Natural killer cell (primary cell): ENCODE measurements at regions not wholly inside any gene's neighbourhood (a gene's known extent, or its start where the extent isn't known, plus 50 kb on each side); places are given as distances from the start of the nearest gene placed in this dataset.

ENCODE experiments used
- ATAC-seq, 3 donors: fragments of 150-1000 bp in 2 of 3; fragments of 200-7000 bp in 1 of 3; cut with Tn5 transposase; 1 replicate in 1 of 3; 2 replicates in 2 of 3; pipeline ENCODE4 v1.10.0; 2021; ENCODE audit warnings: mild to moderate bottlenecking in 2 of 3, moderate library complexity in 2 of 3
- DNase-seq, 2 donors: peaks; one replicate each; pipeline versions ENCODE4 v3.0.0 to v3.0.0-alpha.2; 2013 to 2021; ENCODE audit warnings: mixed read lengths in 1 of 2
- H3K27ac ChIP-seq: one replicate; pipeline ENCODE4 v1.5.1; 2013; ENCODE audit warnings: mild to moderate bottlenecking, low read length
- H3K27me3 ChIP-seq: one replicate; pipeline ENCODE4 v1.6.1; 2013; ENCODE audit warnings: low read length; ENCODE audit not compliant: control insufficient read depth, insufficient read depth
- H3K36me3 ChIP-seq: one replicate; pipeline ENCODE4 v1.6.1; 2013; ENCODE audit warnings: low read length; ENCODE audit not compliant: control insufficient read depth, insufficient read depth
- H3K4me1 ChIP-seq: one replicate; pipeline ENCODE4 v1.6.1; 2013; ENCODE audit warnings: low read length; ENCODE audit not compliant: control insufficient read depth, insufficient read depth
- H3K4me3 ChIP-seq: one replicate; pipeline ENCODE4 v1.5.1; 2013; ENCODE audit warnings: low read length
- H3K9me3 ChIP-seq: one replicate; pipeline ENCODE4 v1.6.1; 2013; ENCODE audit warnings: low read length; ENCODE audit not compliant: control insufficient read depth, insufficient read depth
- H3K27ac Mint-ChIP-seq, 2 donors: one replicate each; pipeline ENCODE4 v1.8.0; 2022; ENCODE audit warnings: mild to moderate bottlenecking in 2 of 2, mixed read lengths in 2 of 2, moderate library complexity in 1 of 2
- H3K27me3 Mint-ChIP-seq, 2 donors: one replicate each; pipeline ENCODE4 v1.8.0; 2022; ENCODE audit warnings: low read depth in 2 of 2, mixed read lengths in 2 of 2
- H3K36me3 Mint-ChIP-seq: one replicate; pipeline ENCODE4 v1.8.0; 2022; ENCODE audit warnings: mixed read lengths
- H3K4me1 Mint-ChIP-seq, 2 donors: one replicate each; pipeline ENCODE4 v1.8.0; 2022; ENCODE audit warnings: mixed read lengths in 2 of 2
- H3K4me3 Mint-ChIP-seq: one replicate; pipeline ENCODE4 v1.8.0; 2022; ENCODE audit warnings: mild to moderate bottlenecking, moderate library complexity, mixed read lengths
- H3K9me3 Mint-ChIP-seq, 2 donors: one replicate each; pipeline ENCODE4 v1.8.0; 2022; ENCODE audit warnings: mixed read lengths in 2 of 2
- WGBS: methylation state at CpG from one replicate; pipeline ENCODE4 v1.1.7; 2013; ENCODE audit warnings: missing lambda C conversion rate; ENCODE audit not compliant: insufficient coverage; 5-methylcytosine and 5-hydroxymethylcytosine counted together
- intact Hi-C: fragments of 100-400 bp; cut with micrococcal nuclease; formaldehyde crosslinking; loops from one replicate; pipeline ENCODE4 v1.14.2; 2022
- TF ChIP-seq, protein P1 (sequence below): fragments of 200-600 bp; IDR thresholded peaks from one replicate; pipeline ENCODE4 v1.8.0; 2022; ENCODE audit warnings: antibody characterized with exemption

DNA sequence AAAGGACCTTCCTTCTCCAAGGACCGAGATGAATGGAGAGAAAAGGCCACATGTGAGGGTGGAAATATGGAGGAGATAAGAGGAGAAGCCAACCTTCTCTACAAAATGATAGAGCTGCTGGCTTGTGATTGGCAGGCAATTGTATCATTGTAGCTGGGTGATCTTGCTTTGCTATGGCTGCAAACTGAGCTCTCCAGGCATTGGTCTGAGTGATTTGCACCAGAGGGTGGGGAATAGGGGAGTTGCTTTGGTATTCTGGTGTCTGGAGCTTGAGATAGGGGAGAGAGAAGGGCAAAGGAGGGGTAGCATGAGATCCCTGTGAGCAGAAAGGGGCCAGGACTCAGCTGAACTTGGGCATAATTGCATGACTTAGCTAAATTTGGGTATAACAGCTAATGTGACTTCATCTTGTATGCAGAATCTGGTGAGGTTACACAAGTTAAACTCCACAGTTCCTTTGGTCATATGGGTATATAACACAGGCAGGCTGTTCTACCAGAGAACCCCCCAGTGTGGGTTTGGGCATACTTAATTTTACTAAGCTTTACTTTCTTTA, 72.0 kb downstream of the FOS start:
- WGBS, result 88% methylated on average over 1 of the region's 1 CpG
- Mint-ChIP-seq H3K9me3 (no peaks in the 10 kb centered on the region), H3K4me1 (no peaks in the 10 kb centered on the region), H3K36me3 (no peaks in the 10 kb centered on the region), H3K4me3 (no peak overlapping the region), H3K27me3 (no peaks in the 10 kb centered on the region), H3K27ac (no peak overlapping the region)
- Histone ChIP-seq H3K27me3 (no peaks in the 10 kb centered on the region), H3K4me1 (no peaks in the 10 kb centered on the region), H3K9me3 (no peaks in the 10 kb centered on the region), H3K4me3 (no peak overlapping the region), H3K36me3 (no peaks in the 10 kb centered on the region), H3K27ac (no peak overlapping the region)
- intact Hi-C loops, result no loop called here
- TF ChIP-seq, protein P1, sequence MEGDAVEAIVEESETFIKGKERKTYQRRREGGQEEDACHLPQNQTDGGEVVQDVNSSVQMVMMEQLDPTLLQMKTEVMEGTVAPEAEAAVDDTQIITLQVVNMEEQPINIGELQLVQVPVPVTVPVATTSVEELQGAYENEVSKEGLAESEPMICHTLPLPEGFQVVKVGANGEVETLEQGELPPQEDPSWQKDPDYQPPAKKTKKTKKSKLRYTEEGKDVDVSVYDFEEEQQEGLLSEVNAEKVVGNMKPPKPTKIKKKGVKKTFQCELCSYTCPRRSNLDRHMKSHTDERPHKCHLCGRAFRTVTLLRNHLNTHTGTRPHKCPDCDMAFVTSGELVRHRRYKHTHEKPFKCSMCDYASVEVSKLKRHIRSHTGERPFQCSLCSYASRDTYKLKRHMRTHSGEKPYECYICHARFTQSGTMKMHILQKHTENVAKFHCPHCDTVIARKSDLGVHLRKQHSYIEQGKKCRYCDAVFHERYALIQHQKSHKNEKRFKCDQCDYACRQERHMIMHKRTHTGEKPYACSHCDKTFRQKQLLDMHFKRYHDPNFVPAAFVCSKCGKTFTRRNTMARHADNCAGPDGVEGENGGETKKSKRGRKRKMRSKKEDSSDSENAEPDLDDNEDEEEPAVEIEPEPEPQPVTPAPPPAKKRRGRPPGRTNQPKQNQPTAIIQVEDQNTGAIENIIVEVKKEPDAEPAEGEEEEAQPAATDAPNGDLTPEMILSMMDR, result no peak
- DNase-seq (no peak), ATAC-seq (no peak)

DNA sequence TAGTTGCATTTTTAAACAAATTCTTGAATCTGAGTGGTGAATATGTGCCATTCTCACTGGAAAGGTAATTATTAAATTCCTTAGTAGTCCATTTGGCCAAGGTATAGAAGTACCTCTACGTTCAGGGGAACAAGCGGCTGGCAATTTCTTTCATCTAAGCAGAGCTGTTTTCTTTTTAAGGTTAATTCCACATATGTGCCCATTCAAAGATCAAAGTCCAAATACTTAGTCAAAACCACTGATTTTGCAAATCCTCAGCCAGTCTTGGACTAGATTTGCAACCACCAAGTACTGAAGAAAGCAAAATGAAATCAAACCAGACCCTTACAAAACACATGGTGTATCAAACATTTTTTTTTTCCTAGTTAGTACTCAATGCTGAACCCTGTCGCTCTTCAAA, 68.7 kb upstream of the JDP2 start:
- peaks cover 5 to 6% of the 10 kb centered on the region in 2 donors for H3K27me3 Mint-ChIP-seq
- H3K4me3 Mint-ChIP-seq, result no peak overlapping the region
- H3K27ac Mint-ChIP-seq, result no peak overlapping the region
- peaks cover 0 to 3% of the 10 kb centered on the region in 2 donors for H3K4me1 Mint-ChIP-seq
- Histone ChIP-seq H3K4me3 (no peak overlapping the region), H3K36me3 (no peaks in the 10 kb centered on the region), H3K27ac (no peak overlapping the region), H3K4me1 (no peaks in the 10 kb centered on the region), H3K9me3 (no peaks in the 10 kb centered on the region), H3K27me3 (no peaks in the 10 kb centered on the region)
- no peaks in the 10 kb centered on the region for H3K36me3 Mint-ChIP-seq
- intact Hi-C loops, result no loop called here
- 82% methylated on average over 2 of the region's 3 CpGs for WGBS
- no peaks in the 10 kb centered on the region for H3K9me3 Mint-ChIP-seq
- TF ChIP-seq, protein P1, result no peak
- DNase-seq (no peak), ATAC-seq (no peak)

DNA sequence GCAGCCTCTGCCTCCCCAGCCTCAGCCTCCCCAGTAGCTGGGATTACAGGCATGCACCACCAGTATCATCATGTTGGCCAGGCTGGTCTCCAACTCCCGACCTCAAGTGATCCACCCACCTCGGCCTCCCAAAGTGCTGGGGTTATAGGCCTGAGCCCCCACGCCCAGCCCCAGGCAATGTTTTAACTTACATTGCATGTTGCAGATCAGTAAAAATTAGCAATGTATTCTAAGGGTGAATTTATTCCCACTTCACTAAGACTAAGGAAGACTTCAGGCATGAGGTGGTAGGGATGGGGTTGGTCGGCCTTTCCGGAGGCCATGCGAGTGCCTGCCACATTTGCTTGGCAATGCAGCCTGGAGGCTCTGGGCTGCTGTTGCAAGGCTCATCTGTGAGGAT, 66.8 kb upstream of the JDP2 start:
- 83% methylated on average over 6 of the region's 6 CpGs for WGBS
- Mint-ChIP-seq H3K4me3 (no peak overlapping the region), H3K27ac (no peak overlapping the region), H3K4me1 (peaks cover 0 to 12% of the 10 kb centered on the region in 2 donors), H3K9me3 (no peaks in the 10 kb centered on the region), H3K27me3 (peaks cover 6% of the 10 kb centered on the region in 2 donors), H3K36me3 (no peaks in the 10 kb centered on the region)
- DNase-seq, result no peak
- Histone ChIP-seq H3K4me3 (no peak overlapping the region), H3K27me3 (no peaks in the 10 kb centered on the region), H3K36me3 (no peaks in the 10 kb centered on the region), H3K4me1 (no peaks in the 10 kb centered on the region), H3K9me3 (no peaks in the 10 kb centered on the region), H3K27ac (no peak overlapping the region)
- intact Hi-C loops, result no loop called here
- TF ChIP-seq, protein P1, result no peak
- ATAC-seq, result no peak

DNA sequence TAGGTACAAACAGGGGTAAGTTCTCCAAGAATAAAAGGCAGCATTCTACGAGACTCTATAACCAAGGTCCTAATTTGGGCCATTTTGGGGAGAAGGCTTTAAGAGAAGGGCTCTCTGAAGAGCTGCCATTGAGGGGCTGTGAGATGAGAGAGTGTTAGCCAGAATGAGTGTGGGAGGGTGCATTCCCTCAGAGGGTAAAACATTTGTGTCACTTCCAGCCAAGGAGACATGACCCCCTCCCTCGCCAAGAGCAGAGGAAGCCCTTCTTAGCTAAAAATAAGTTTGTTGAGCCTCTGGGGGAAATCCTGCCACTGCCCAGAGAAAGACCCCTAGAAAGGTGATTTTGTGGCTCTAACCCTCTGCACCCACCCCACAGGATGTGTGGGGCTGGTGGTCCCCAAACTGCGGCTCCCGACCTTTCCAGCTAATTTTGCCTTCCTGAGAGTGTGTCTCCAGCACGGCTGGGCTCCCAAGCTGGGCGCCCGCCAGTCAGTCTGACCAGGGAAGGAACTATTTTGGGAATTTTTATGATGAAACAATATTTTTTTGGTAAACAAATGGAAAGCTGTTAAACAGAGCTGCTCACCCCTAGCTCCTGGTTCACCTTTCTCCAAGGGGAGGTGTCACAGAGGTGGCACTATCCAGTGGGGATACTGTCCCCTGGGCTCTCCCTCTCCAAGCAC, 65.9 kb upstream of the JDP2 start:
- Histone ChIP-seq H3K27me3 (no peaks in the 10 kb centered on the region), H3K9me3 (no peaks in the 10 kb centered on the region), H3K36me3 (no peaks in the 10 kb centered on the region), H3K27ac (no peak overlapping the region), H3K4me3 (no peak overlapping the region), H3K4me1 (no peaks in the 10 kb centered on the region)
- H3K27me3 Mint-ChIP-seq, result peaks cover 6% of the 10 kb centered on the region in 2 donors
- WGBS, result 54% methylated on average over 7 of the region's 7 CpGs
- DNase-seq (no peak), ATAC-seq (no peak)
- H3K9me3 Mint-ChIP-seq, result no peaks in the 10 kb centered on the region
- H3K4me3 Mint-ChIP-seq, result no peak overlapping the region
- TF ChIP-seq, protein P1, result no peak
- intact Hi-C loops, result no loop called here
- peaks cover 0 to 12% of the 10 kb centered on the region in 2 donors for H3K4me1 Mint-ChIP-seq
- no peak overlapping the region for H3K27ac Mint-ChIP-seq
- H3K36me3 Mint-ChIP-seq, result no peaks in the 10 kb centered on the region
